K562 (cell line): ENCODE measurements at regions not wholly inside any gene's neighbourhood (a gene's known extent, or its start where the extent isn't known, plus 50 kb on each side); places are given as distances from the start of the nearest gene placed in this dataset.

ENCODE experiments used
- ASH1L ChIP-seq: fragments of 450-650 bp; IDR thresholded peaks from 2 replicates; pipeline ENCODE4 v1.6.1; 2018; ENCODE audit warnings: borderline replicate concordance, mild to moderate bottlenecking, low read depth; ENCODE audit not compliant: partially characterized antibody
- BCLAF1 ChIP-seq, 2 experiments: fragments of 450-650 bp in 1 of 2; IDR thresholded peaks; 2 replicates each; pipeline ENCODE4 v1.6.1; 2011 to 2017; ENCODE audit warnings: low read depth in 2 of 2, antibody characterized with exemption in 1 of 2, borderline replicate concordance in 1 of 2, low read length in 1 of 2, mild to moderate bottlenecking in 1 of 2, mixed read lengths in 1 of 2; ENCODE audit not compliant: control insufficient read depth in 1 of 2
- BHLHE40 ChIP-seq: IDR thresholded peaks from 2 replicates; pipeline ENCODE4 v1.6.1; 2011; ENCODE audit warnings: low read length, improper control_type of control experiment
- CHD2 ChIP-seq: IDR thresholded peaks from 2 replicates; pipeline ENCODE4 v1.6.1; 2011; ENCODE audit warnings: low read depth, low read length
- DACH1 ChIP-seq: fragments of 450-650 bp; IDR thresholded peaks from 2 replicates; pipeline ENCODE4 v1.6.1; 2018; ENCODE audit not compliant: partially characterized antibody
- LARP7 ChIP-seq: fragments of 450-650 bp; IDR thresholded peaks from 2 replicates; pipeline ENCODE4 v1.6.1; 2016
- MGA ChIP-seq: fragments of 450-650 bp; IDR thresholded peaks from 2 replicates; pipeline ENCODE4 v1.6.1; 2016; ENCODE audit warnings: mild to moderate bottlenecking, moderate library complexity
- MXD1 ChIP-seq: fragments of 250-450 bp; sonication (Bioruptor Pico); IDR thresholded peaks from 2 replicates; pipeline ENCODE4 v1.8.0; 2021; ENCODE audit warnings: borderline replicate concordance, mild to moderate bottlenecking, moderate library complexity; ENCODE audit not compliant: poor library complexity, severe bottlenecking
- POLR2A ChIP-seq: fragments of 450-650 bp; conservative IDR thresholded peaks from 2 replicates; pipeline ENCODE4 v1.6.1; 2016
- PTRF ChIP-seq: fragments of 450-650 bp; IDR thresholded peaks from 2 replicates; pipeline ENCODE4 v1.6.1; 2016; ENCODE audit warnings: mild to moderate bottlenecking, missing genetic modification characterization, missing compliant biosample characterization
- TSHZ1 ChIP-seq: fragments of 250-450 bp; sonication (Bioruptor Pico); IDR thresholded peaks from 2 replicates; pipeline ENCODE4 v1.4.0; 2020; ENCODE audit warnings: mild to moderate bottlenecking, moderate library complexity
- ZNF518B ChIP-seq: fragments of 250-450 bp; sonication (Bioruptor Pico); IDR thresholded peaks from 2 replicates; pipeline ENCODE4 v1.5.0; 2021; ENCODE audit warnings: mild to moderate bottlenecking, moderate library complexity

GRCh38 chr4:122091397-122091796, 60.7 kb upstream of the BLTP1 start:
- TF ChIP-seq PTRF (tag) (no peak), DACH1 (no peak), CHD2 (no peak), POLR2A (no peak), ZNF518B (CRISPR knock-in tag) (no peak), TSHZ1 (CRISPR knock-in tag) (no peak), BCLAF1 (IDR thresholded peaks at IDR 0.05; ENCODE audit: borderline replicate concordance in 1 of 2, control insufficient read depth in 1 of 2, low read depth in 2 of 2, low read length in 1 of 2) (no peak), BHLHE40 (no peak), MXD1 (CRISPR knock-in tag) (no peak), ASH1L (no peak), LARP7 (no peak), MGA (no peak)
